GM18867 (cell line): ENCODE measurements at regions not wholly inside any gene's neighbourhood (a gene's known extent, or its start where the extent isn't known, plus 50 kb on each side); places are given as distances from the start of the nearest gene placed in this dataset.
A peak's percentile ranks its signal among the peaks of the same experiment; 100 is the strongest.
"Not testable (repeated sequence)": the region's sequence is repeated elsewhere in the genome, so short reads cannot be mapped to it uniquely, and the experiment has no call there.

Experiments used
- ATAC-seq: cut with Tn5 transposase; IDR thresholded peaks from one replicate; pipeline ENCODE4 v1.9.1; 2021; ENCODE audit warnings: mild to moderate bottlenecking, moderate library complexity; ENCODE audit not compliant: unreplicated experiment

- no peak for ATAC-seq
Observed at GRCh38 chr1:100597061-100597741, 59.3 kb downstream of the GPR88 start.

GRCh38 chr1:100597784-100598183, 59.8 kb downstream of the GPR88 start:
- ATAC-seq, result no peak

GRCh38 chr1:100600377-100600776, 62.4 kb downstream of the GPR88 start:
- ATAC-seq, result not testable (repeated sequence)

GRCh38 chr1:100602028-100602427, 64.1 kb downstream of the GPR88 start:
- not testable (repeated sequence) for ATAC-seq

- ATAC-seq, result no peak
Observed at GRCh38 chr1:100604372-100604771, 66.4 kb downstream of the GPR88 start.

- no peak for ATAC-seq
Observed at GRCh38 chr1:100606438-100606837, 68.5 kb downstream of the GPR88 start.

- no peak for ATAC-seq
Observed at GRCh38 chr1:100607628-100608240, 69.8 kb downstream of the GPR88 start.

GRCh38 chr1:100609849-100610248, 71.9 kb downstream of the GPR88 start:
- ATAC-seq, result peak; percentile 54

- no peak for ATAC-seq
Observed at GRCh38 chr1:100611086-100611485, 73.1 kb downstream of the GPR88 start.

- ATAC-seq, result no peak
Observed at GRCh38 chr1:100612540-100612939, 74.6 kb downstream of the GPR88 start.

GRCh38 chr1:100613817-100614559, 76.0 kb downstream of the GPR88 start:
- no peak for ATAC-seq

GRCh38 chr1:100614570-100614969, 76.6 kb downstream of the GPR88 start:
- peak; percentile 51 for ATAC-seq

- ATAC-seq, result no peak
Observed at GRCh38 chr1:100615686-100616085, 77.7 kb downstream of the GPR88 start.

- ATAC-seq, result no peak
Observed at GRCh38 chr1:100616121-100616621, 78.2 kb downstream of the GPR88 start.

GRCh38 chr1:100622037-100622436, 84.1 kb downstream of the GPR88 start:
- ATAC-seq, result no peak

- no peak for ATAC-seq
Observed at GRCh38 chr1:100622506-100622905, 84.6 kb downstream of the GPR88 start.

GRCh38 chr1:100622966-100623762, 85.2 kb downstream of the GPR88 start:
- ATAC-seq, result no peak

GRCh38 chr1:100624886-100625610, 87.1 kb downstream of the GPR88 start:
- ATAC-seq, result no peak

GRCh38 chr1:100626397-100626796, 88.5 kb downstream of the GPR88 start:
- peak; percentile 56 for ATAC-seq

GRCh38 chr1:100627054-100627716, 89.2 kb downstream of the GPR88 start:
- ATAC-seq, result no peak
